GM18502 (cell line): ENCODE measurements at regions not wholly inside any gene's neighbourhood (a gene's known extent, or its start where the extent isn't known, plus 50 kb on each side); places are given as distances from the start of the nearest gene placed in this dataset.
"Not testable (repeated sequence)": the region's sequence is repeated elsewhere in the genome, so short reads cannot be mapped to it uniquely, and the experiment has no call there.

Source experiments
- ATAC-seq: cut with Tn5 transposase; IDR thresholded peaks from one replicate; pipeline ENCODE4 v1.9.1; 2021; ENCODE audit warnings: mild to moderate bottlenecking; ENCODE audit not compliant: unreplicated experiment, poor library complexity

- no peak for ATAC-seq
These were observed 1092.8 kb upstream of the POT1 start for GRCh38 chr7:126022452-126022851.

GRCh38 chr7:126016722-126017121, 1087.1 kb upstream of the POT1 start:
- no peak for ATAC-seq

GRCh38 chr7:126005064-126005463, 1075.4 kb upstream of the POT1 start:
- no peak for ATAC-seq

- no peak for ATAC-seq
These were observed 1071.7 kb upstream of the POT1 start for GRCh38 chr7:126001349-126001748.

GRCh38 chr7:125984795-125985194, 1055.2 kb upstream of the POT1 start:
- ATAC-seq, result no peak

GRCh38 chr7:125971656-125972055, 1042.0 kb upstream of the POT1 start:
- no peak for ATAC-seq

- ATAC-seq, result no peak
These were observed 1036.8 kb upstream of the POT1 start for GRCh38 chr7:125966278-125967048.

GRCh38 chr7:125934955-125935354, 1005.3 kb upstream of the POT1 start:
- ATAC-seq, result no peak

GRCh38 chr7:125934539-125934938, 1004.9 kb upstream of the POT1 start:
- ATAC-seq, result no peak

GRCh38 chr7:125930848-125931247, 1001.2 kb upstream of the POT1 start:
- no peak for ATAC-seq

- ATAC-seq, result no peak
These were observed 997.9 kb upstream of the POT1 start for GRCh38 chr7:125927556-125927955.

GRCh38 chr7:125926621-125927020, 997.0 kb upstream of the POT1 start:
- no peak for ATAC-seq

GRCh38 chr7:125924037-125924436, 994.4 kb upstream of the POT1 start:
- ATAC-seq, result no peak

- ATAC-seq, result not testable (repeated sequence)
These were observed 985.8 kb upstream of the POT1 start for GRCh38 chr7:125915381-125915948.

GRCh38 chr7:125908711-125909110, 979.1 kb upstream of the POT1 start:
- no peak for ATAC-seq

- no peak for ATAC-seq
These were observed 970.0 kb upstream of the POT1 start for GRCh38 chr7:125899577-125899976.

- no peak for ATAC-seq
These were observed 962.8 kb upstream of the POT1 start for GRCh38 chr7:125892434-125892833.

GRCh38 chr7:125878988-125879387, 949.4 kb upstream of the POT1 start:
- no peak for ATAC-seq

- no peak for ATAC-seq
These were observed 948.8 kb upstream of the POT1 start for GRCh38 chr7:125878235-125878956.

- ATAC-seq, result no peak
These were observed 947.6 kb upstream of the POT1 start for GRCh38 chr7:125877246-125877645.

GRCh38 chr7:125876431-125876830, 946.8 kb upstream of the POT1 start:
- no peak for ATAC-seq
